ENCODE measurements at regions not wholly inside any gene's neighbourhood (a gene's known extent, or its start where the extent isn't known, plus 50 kb on each side); places are given as distances from the start of the nearest gene placed in this dataset.

GRCh38 chr13:64912141-64912540 lies 2318.0 kb downstream of the PCDH9 start:
- no peak for TF ChIP-seq EZH2 (IDR thresholded peaks at IDR 0.05; ENCODE audit: insufficient read depth, low read length)
- no peak overlapping the region for H3K4me3 Mint-ChIP-seq (ENCODE audit: unreplicated experiment)
- no peak for FAIRE-seq

GRCh38 chr13:64910096-64910495 lies 2320.0 kb downstream of the PCDH9 start:
- Histone ChIP-seq H3K4me2 (ENCODE audit: low read length) (no peak overlapping the region), H3K4me3 (ENCODE audit: insufficient read depth, low read depth, low read length) (no peak overlapping the region), H3K4me1 (ENCODE audit: insufficient read depth, low read length) (peaks cover 12% of the 10 kb centered on the region), H3K27ac (ENCODE audit: low read depth, low read length) (no peak overlapping the region), H3K36me3 (ENCODE audit: insufficient read depth, low read length) (no peaks in the 10 kb centered on the region), H2AFZ (ENCODE audit: low read depth, low read length) (no peak overlapping the region), H4K20me1 (ENCODE audit: insufficient read depth, low read length) (no peaks in the 10 kb centered on the region), H3K27me3 (ENCODE audit: insufficient read depth, low read length) (no peaks in the 10 kb centered on the region), H3K9ac (ENCODE audit: low read length) (no peak overlapping the region), H3K9me3 (ENCODE audit: insufficient read depth, low read depth, low read length) (no peaks in the 10 kb centered on the region), H3K79me2 (ENCODE audit: insufficient read depth, low read length) (no peaks in the 10 kb centered on the region)
- DNase-seq (ENCODE audit: low read depth), result no peak
- no peak for FAIRE-seq
- H3K36me3 Mint-ChIP-seq (ENCODE audit: low read depth, unreplicated experiment), result no peaks in the 10 kb centered on the region
- no peaks in the 10 kb centered on the region for H3K27me3 Mint-ChIP-seq (ENCODE audit: low read depth, unreplicated experiment)
- H3K4me1 Mint-ChIP-seq (ENCODE audit: low read depth, unreplicated experiment), result peaks cover 38% of the 10 kb centered on the region
- H3K27ac Mint-ChIP-seq (ENCODE audit: unreplicated experiment), result peak overlapping the region; percentile 2
- no peak for TF ChIP-seq EZH2 (IDR thresholded peaks at IDR 0.05; ENCODE audit: insufficient read depth, low read length)
- no peak for TF ChIP-seq CTCF (IDR thresholded peaks at IDR 0.05; ENCODE audit: insufficient read depth, low read depth, low read length)
- no peak overlapping the region for H3K4me3 Mint-ChIP-seq (ENCODE audit: unreplicated experiment)
- H3K9me3 Mint-ChIP-seq (ENCODE audit: unreplicated experiment), result peaks cover 6% of the 10 kb centered on the region

More at GRCh38 chr13:64912141-64912540, 2318.0 kb downstream of the PCDH9 start:
- H3K27ac Mint-ChIP-seq (ENCODE audit: unreplicated experiment), result peak overlapping the region; percentile 91
- H3K27ac ChIP-seq (ENCODE audit: low read depth, low read length), result peak overlapping the region; percentile 47
- H3K79me2 ChIP-seq (ENCODE audit: insufficient read depth, low read length), result no peaks in the 10 kb centered on the region
- DNase-seq (ENCODE audit: low read depth), result peak; percentile 84
- H2AFZ ChIP-seq (ENCODE audit: low read depth, low read length), result no peak overlapping the region
- peaks cover 38% of the 10 kb centered on the region for H3K4me1 Mint-ChIP-seq (ENCODE audit: low read depth, unreplicated experiment)
- H3K4me3 ChIP-seq (ENCODE audit: insufficient read depth, low read depth, low read length), result no peak overlapping the region
- no peaks in the 10 kb centered on the region for H3K36me3 ChIP-seq (ENCODE audit: insufficient read depth, low read length)
- H3K4me2 ChIP-seq (ENCODE audit: low read length), result peak overlapping the region; percentile 55
- H3K9me3 ChIP-seq (ENCODE audit: insufficient read depth, low read depth, low read length), result no peaks in the 10 kb centered on the region
- H3K9ac ChIP-seq (ENCODE audit: low read length), result no peak overlapping the region
- no peaks in the 10 kb centered on the region for H3K36me3 Mint-ChIP-seq (ENCODE audit: low read depth, unreplicated experiment)
- no peaks in the 10 kb centered on the region for H3K27me3 Mint-ChIP-seq (ENCODE audit: low read depth, unreplicated experiment)
- H3K27me3 ChIP-seq (ENCODE audit: insufficient read depth, low read length), result no peaks in the 10 kb centered on the region
- peaks cover 6% of the 10 kb centered on the region for H3K9me3 Mint-ChIP-seq (ENCODE audit: unreplicated experiment)
- peaks cover 12% of the 10 kb centered on the region for H3K4me1 ChIP-seq (ENCODE audit: insufficient read depth, low read length)
- no peaks in the 10 kb centered on the region for H4K20me1 ChIP-seq (ENCODE audit: insufficient read depth, low read length)

GRCh38 chr13:64909184-64909583 lies 2321.0 kb downstream of the PCDH9 start:
- H3K27me3 Mint-ChIP-seq (ENCODE audit: low read depth, unreplicated experiment), result no peaks in the 10 kb centered on the region
- FAIRE-seq, result no peak

More at GRCh38 chr13:64909184-64909583, 2321.0 kb downstream of the PCDH9 start:
- no peaks in the 10 kb centered on the region for H4K20me1 ChIP-seq (ENCODE audit: insufficient read depth, low read length)
- Mint-ChIP-seq H3K36me3 (ENCODE audit: low read depth, unreplicated experiment) (no peaks in the 10 kb centered on the region), H3K27ac (ENCODE audit: unreplicated experiment) (no peak overlapping the region), H3K4me3 (ENCODE audit: unreplicated experiment) (no peak overlapping the region), H3K9me3 (ENCODE audit: unreplicated experiment) (peaks cover 6% of the 10 kb centered on the region), H3K4me1 (ENCODE audit: low read depth, unreplicated experiment) (peaks cover 38% of the 10 kb centered on the region)
- no peaks in the 10 kb centered on the region for H3K27me3 ChIP-seq (ENCODE audit: insufficient read depth, low read length)
- no peaks in the 10 kb centered on the region for H3K9me3 ChIP-seq (ENCODE audit: insufficient read depth, low read depth, low read length)
- no peaks in the 10 kb centered on the region for H3K36me3 ChIP-seq (ENCODE audit: insufficient read depth, low read length)
- H3K9ac ChIP-seq (ENCODE audit: low read length), result no peak overlapping the region
- H3K4me2 ChIP-seq (ENCODE audit: low read length), result no peak overlapping the region
- no peak overlapping the region for H3K4me3 ChIP-seq (ENCODE audit: insufficient read depth, low read depth, low read length)
- no peak overlapping the region for H3K27ac ChIP-seq (ENCODE audit: low read depth, low read length)
- H3K79me2 ChIP-seq (ENCODE audit: insufficient read depth, low read length), result no peaks in the 10 kb centered on the region
- peaks cover 12% of the 10 kb centered on the region for H3K4me1 ChIP-seq (ENCODE audit: insufficient read depth, low read length)
- H2AFZ ChIP-seq (ENCODE audit: low read depth, low read length), result no peak overlapping the region
- TF ChIP-seq CTCF (IDR thresholded peaks at IDR 0.05; ENCODE audit: insufficient read depth, low read depth, low read length), result no peak
- no peak for DNase-seq (ENCODE audit: low read depth)

Data from astrocyte (in vitro differentiated cells and primary cell).